ENCODE measurements at regions not wholly inside any gene's neighbourhood (a gene's known extent, or its start where the extent isn't known, plus 50 kb on each side); places are given as distances from the start of the nearest gene placed in this dataset.

DNA sequence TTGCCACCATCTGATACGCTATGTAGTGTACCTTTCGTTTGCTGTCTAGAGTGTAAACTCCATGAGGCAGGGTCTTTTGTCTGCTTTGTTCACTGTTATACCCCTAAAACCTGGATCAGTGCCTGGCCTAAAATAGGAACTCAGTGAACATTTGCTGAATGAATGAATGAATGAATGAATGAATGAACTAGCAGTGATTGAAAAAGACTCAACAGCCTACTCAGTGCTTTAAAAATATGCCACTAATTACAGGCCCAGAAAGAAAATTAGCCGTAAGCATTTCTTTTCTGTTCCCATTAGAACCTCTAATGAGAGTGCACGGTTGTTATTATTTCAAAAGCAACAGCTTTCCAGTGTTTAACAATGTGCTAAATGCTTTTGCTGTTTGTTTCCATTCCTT lies 69.3 kb upstream of the SYT6 start:
- H3K4me3 ChIP-seq (ENCODE audit: low read length) = no peak overlapping the region
- peaks cover 2% of the 10 kb centered on the region for H3K4me1 ChIP-seq (ENCODE audit: control insufficient read depth, insufficient read depth, low read length)
- no peaks in the 10 kb centered on the region for H3K9me3 Mint-ChIP-seq
- TF ChIP-seq, protein P1, sequence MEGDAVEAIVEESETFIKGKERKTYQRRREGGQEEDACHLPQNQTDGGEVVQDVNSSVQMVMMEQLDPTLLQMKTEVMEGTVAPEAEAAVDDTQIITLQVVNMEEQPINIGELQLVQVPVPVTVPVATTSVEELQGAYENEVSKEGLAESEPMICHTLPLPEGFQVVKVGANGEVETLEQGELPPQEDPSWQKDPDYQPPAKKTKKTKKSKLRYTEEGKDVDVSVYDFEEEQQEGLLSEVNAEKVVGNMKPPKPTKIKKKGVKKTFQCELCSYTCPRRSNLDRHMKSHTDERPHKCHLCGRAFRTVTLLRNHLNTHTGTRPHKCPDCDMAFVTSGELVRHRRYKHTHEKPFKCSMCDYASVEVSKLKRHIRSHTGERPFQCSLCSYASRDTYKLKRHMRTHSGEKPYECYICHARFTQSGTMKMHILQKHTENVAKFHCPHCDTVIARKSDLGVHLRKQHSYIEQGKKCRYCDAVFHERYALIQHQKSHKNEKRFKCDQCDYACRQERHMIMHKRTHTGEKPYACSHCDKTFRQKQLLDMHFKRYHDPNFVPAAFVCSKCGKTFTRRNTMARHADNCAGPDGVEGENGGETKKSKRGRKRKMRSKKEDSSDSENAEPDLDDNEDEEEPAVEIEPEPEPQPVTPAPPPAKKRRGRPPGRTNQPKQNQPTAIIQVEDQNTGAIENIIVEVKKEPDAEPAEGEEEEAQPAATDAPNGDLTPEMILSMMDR (conservative IDR thresholded peaks at IDR 0.05) = no peak
- no peaks in the 10 kb centered on the region for H3K4me1 Mint-ChIP-seq
- no peak for DNase-seq
- no peaks in the 10 kb centered on the region for H3K36me3 Mint-ChIP-seq (ENCODE audit: low read depth)
- H3K27ac ChIP-seq (ENCODE audit: low read depth, low read length) = no peak overlapping the region
- H3K9me3 ChIP-seq (ENCODE audit: control insufficient read depth, low read length) = no peaks in the 10 kb centered on the region
- no peak overlapping the region for H3K27ac Mint-ChIP-seq
- peaks cover 14% of the 10 kb centered on the region for H3K27me3 ChIP-seq (ENCODE audit: control insufficient read depth, insufficient read depth, low read length, poor library complexity, severe bottlenecking)
- H3K4me3 Mint-ChIP-seq = no peak overlapping the region
- no peak overlapping the region for H3K9ac ChIP-seq (ENCODE audit: extremely low read depth, low read length, poor library complexity, severe bottlenecking)
- peaks cover 19% of the 10 kb centered on the region for H3K27me3 Mint-ChIP-seq (ENCODE audit: insufficient read depth)
- WGBS, 2 experiments (ENCODE audit: insufficient coverage in 1 of 2, insufficient read length in 1 of 2) = 93 to 96% methylated on average over 4 of the region's 4 CpGs
- no peaks in the 10 kb centered on the region for H3K36me3 ChIP-seq (ENCODE audit: control insufficient read depth, insufficient read depth, low read length)

DNA sequence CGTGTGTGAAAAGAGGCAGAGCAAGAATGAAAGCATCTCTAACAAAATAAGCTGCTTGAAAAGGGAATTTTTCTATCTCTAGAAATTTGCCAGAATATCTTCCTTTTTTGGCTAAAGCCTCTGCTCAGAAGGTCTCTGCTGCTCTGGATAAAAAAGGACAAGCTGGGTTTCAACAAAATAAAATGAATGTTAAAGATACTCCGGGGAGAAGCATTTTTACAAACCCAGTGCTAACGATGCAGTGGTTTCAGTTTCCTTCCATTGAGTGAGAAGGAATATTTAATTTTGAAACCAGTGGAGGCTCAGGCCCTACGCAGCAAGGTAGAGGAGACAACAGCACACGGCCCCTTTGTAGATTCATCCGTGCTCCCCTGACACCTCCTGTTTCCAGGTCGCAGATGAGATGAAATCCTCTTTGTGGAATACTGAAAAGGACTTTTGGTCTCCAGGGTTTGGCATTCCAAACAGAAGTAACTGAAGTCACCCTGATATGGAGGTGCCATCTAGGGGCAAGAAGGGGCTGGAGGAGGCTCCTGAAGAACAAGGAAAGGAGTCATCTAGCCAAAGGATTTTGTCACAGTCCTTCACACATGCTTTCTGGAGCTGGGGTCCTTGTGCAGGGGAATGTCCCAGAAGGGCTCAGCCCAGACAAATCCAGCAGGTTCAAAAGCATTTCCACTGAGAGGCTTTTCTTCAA lies 65.7 kb upstream of the SYT6 start:
- no peak overlapping the region for H3K27ac Mint-ChIP-seq
- H3K36me3 Mint-ChIP-seq (ENCODE audit: low read depth) = no peaks in the 10 kb centered on the region
- peak; percentile 62 for DNase-seq
- H3K4me1 Mint-ChIP-seq = no peaks in the 10 kb centered on the region
- H3K9me3 Mint-ChIP-seq = no peaks in the 10 kb centered on the region
- TF ChIP-seq, protein P1 (conservative IDR thresholded peaks at IDR 0.05) = peak; percentile 65
- H3K27me3 Mint-ChIP-seq (ENCODE audit: insufficient read depth) = peaks cover 24% of the 10 kb centered on the region
- no peak overlapping the region for H3K4me3 Mint-ChIP-seq
- 53 to 60% methylated on average over 5 to 7 of the region's 7 CpGs for WGBS, 2 experiments (ENCODE audit: insufficient coverage in 1 of 2, insufficient read length in 1 of 2)
- Histone ChIP-seq H3K4me1 (ENCODE audit: control insufficient read depth, insufficient read depth, low read length) (peaks cover 2% of the 10 kb centered on the region), H3K4me3 (ENCODE audit: low read length) (no peak overlapping the region), H3K9ac (ENCODE audit: extremely low read depth, low read length, poor library complexity, severe bottlenecking) (no peak overlapping the region), H3K27ac (ENCODE audit: low read depth, low read length) (no peak overlapping the region), H3K36me3 (ENCODE audit: control insufficient read depth, insufficient read depth, low read length) (no peaks in the 10 kb centered on the region), H3K27me3 (ENCODE audit: control insufficient read depth, insufficient read depth, low read length, poor library complexity, severe bottlenecking) (peaks cover 38% of the 10 kb centered on the region), H3K9me3 (ENCODE audit: control insufficient read depth, low read length) (no peaks in the 10 kb centered on the region)

DNA sequence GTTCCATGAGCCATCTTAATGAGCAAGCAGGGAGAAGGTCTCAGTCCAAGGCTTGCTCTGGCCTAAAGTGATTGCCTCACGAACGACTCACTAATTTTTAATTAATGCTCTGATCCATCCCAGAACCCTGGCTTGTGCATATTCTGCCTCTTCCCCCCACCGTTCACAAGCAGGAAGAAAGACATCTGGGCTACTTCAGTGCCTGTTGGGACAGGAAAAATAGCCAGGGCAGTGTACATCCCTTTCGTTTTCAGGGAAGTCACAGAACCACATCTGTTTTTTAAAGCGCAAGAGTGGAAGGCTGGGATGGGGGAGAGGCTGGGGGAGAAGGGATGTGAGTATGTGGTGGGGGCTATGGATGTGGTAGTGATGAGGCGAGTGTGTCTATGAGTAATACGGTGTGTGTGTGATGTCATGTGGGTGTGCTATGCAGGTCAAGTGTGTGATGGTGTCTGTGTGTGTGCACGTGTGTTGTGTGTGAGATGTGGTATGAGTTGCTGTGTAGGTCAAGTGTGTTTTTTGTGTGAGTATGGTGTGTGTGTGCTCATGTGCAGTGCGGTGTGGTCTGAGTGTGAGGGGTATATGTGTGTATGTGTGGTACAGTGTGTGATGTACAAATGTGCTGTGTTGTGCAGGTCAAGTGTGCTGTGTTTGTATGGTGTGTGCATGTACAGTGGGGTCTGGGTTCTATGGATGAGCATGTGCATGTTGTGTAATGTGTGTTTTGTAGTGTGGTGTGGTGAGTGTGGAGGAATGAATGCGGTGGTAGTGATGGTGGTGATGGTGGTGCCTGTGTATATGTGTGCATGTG lies 64.9 kb upstream of the SYT6 start:
- H3K9me3 ChIP-seq (ENCODE audit: control insufficient read depth, low read length) = no peaks in the 10 kb centered on the region
- TF ChIP-seq, protein P1 (conservative IDR thresholded peaks at IDR 0.05) = no peak
- no peaks in the 10 kb centered on the region for H3K36me3 ChIP-seq (ENCODE audit: control insufficient read depth, insufficient read depth, low read length)
- no peaks in the 10 kb centered on the region for H3K4me1 Mint-ChIP-seq
- peaks cover 2% of the 10 kb centered on the region for H3K4me1 ChIP-seq (ENCODE audit: control insufficient read depth, insufficient read depth, low read length)
- H3K4me3 Mint-ChIP-seq = no peak overlapping the region
- no peak overlapping the region for H3K27ac ChIP-seq (ENCODE audit: low read depth, low read length)
- H3K27me3 Mint-ChIP-seq (ENCODE audit: insufficient read depth) = peaks cover 27% of the 10 kb centered on the region
- H3K9ac ChIP-seq (ENCODE audit: extremely low read depth, low read length, poor library complexity, severe bottlenecking) = no peak overlapping the region
- 88% methylated on average over 8 to 10 of the region's 10 CpGs for WGBS, 2 experiments (ENCODE audit: insufficient coverage in 1 of 2, insufficient read length in 1 of 2)
- H3K27me3 ChIP-seq (ENCODE audit: control insufficient read depth, insufficient read depth, low read length, poor library complexity, severe bottlenecking) = peaks cover 46% of the 10 kb centered on the region
- no peaks in the 10 kb centered on the region for H3K9me3 Mint-ChIP-seq
- no peaks in the 10 kb centered on the region for H3K36me3 Mint-ChIP-seq (ENCODE audit: low read depth)
- H3K4me3 ChIP-seq (ENCODE audit: low read length) = no peak overlapping the region
- DNase-seq = no peak
- no peak overlapping the region for H3K27ac Mint-ChIP-seq
